G401 (cell line): ENCODE measurements at regions not wholly inside any gene's neighbourhood (a gene's known extent, or its start where the extent isn't known, plus 50 kb on each side); places are given as distances from the start of the nearest gene placed in this dataset.
"Not testable (repeated sequence)": the region's sequence is repeated elsewhere in the genome, so short reads cannot be mapped to it uniquely, and the experiment has no call there.

Source experiments
- DNase-seq: peaks from one replicate; pipeline ENCODE4 v3.0.0-alpha.2; 2015; ENCODE audit warnings: low spot score
- in situ Hi-C: cut with HindIII; loops from 2 replicates; pipeline ENCODE4 v1.10.0; 2016; ENCODE audit warnings: low sequenced_read_pairs, mixed read lengths

- no peak for DNase-seq
- in situ Hi-C loops: no loop called here
Observed at GRCh38 chr6:34646714-34647113, 49.9 kb downstream of the ILRUN start.

- DNase-seq: no peak
- in situ Hi-C loops: no loop called here
Observed at GRCh38 chr6:34645627-34646026, 50.9 kb downstream of the ILRUN start.

- in situ Hi-C loops: no loop called here
- DNase-seq: no peak
Observed at GRCh38 chr6:34644716-34645115, 51.9 kb downstream of the ILRUN start.

- in situ Hi-C loops: no loop called here
- no peak for DNase-seq
Observed at GRCh38 chr6:34642427-34642826, 54.1 kb downstream of the ILRUN start.

GRCh38 chr6:34640074-34640849, 56.3 kb downstream of the ILRUN start:
- DNase-seq, in situ Hi-C loops: not testable (repeated sequence)

- no peak for DNase-seq
- in situ Hi-C loops: no loop called here
Observed at GRCh38 chr6:34638834-34639736, 57.5 kb downstream of the ILRUN start.

GRCh38 chr6:34633785-34634184, 62.8 kb downstream of the ILRUN start:
- DNase-seq: no peak
- in situ Hi-C loops: no loop called here

- DNase-seq: no peak
- in situ Hi-C loops: no loop called here
Observed at GRCh38 chr6:34633256-34633655, 63.3 kb downstream of the ILRUN start.

GRCh38 chr6:34630040-34630439, 66.5 kb downstream of the ILRUN start:
- in situ Hi-C loops: no loop called here
- DNase-seq: no peak

- no peak for DNase-seq
- in situ Hi-C loops: no loop called here
Observed at GRCh38 chr6:34627296-34627695, 69.3 kb downstream of the ILRUN start.

- no peak for DNase-seq
- in situ Hi-C loops: loop anchor here (25.0 kb wide), 1 partner anchor 106 kb away; no protein-coding TSS in a partner anchor
Observed at GRCh38 chr6:34618430-34619182, 62.5 kb upstream of the SPDEF start.

GRCh38 chr6:34617231-34617630, 61.1 kb upstream of the SPDEF start:
- in situ Hi-C loops: loop anchor here (25.0 kb wide), 1 partner anchor 105 kb away; no protein-coding TSS in a partner anchor
- no peak for DNase-seq

GRCh38 chr6:34616227-34616585, 60.1 kb upstream of the SPDEF start:
- DNase-seq: no peak
- in situ Hi-C loops: loop anchor here (25.0 kb wide), 1 partner anchor 104 kb away; no protein-coding TSS in a partner anchor

GRCh38 chr6:34615574-34616226, 59.6 kb upstream of the SPDEF start:
- no peak for DNase-seq
- in situ Hi-C loops: loop anchor here (25.0 kb wide), 1 partner anchor 103 kb away; no protein-coding TSS in a partner anchor

GRCh38 chr6:34610819-34611477, 54.8 kb upstream of the SPDEF start:
- in situ Hi-C loops: loop anchor here (25.0 kb wide), 1 partner anchor 99 kb away; no protein-coding TSS in a partner anchor
- DNase-seq: no peak

GRCh38 chr6:34608321-34609091, 52.4 kb upstream of the SPDEF start:
- in situ Hi-C loops: loop anchor here (25.0 kb wide), 1 partner anchor 96 kb away; no protein-coding TSS in a partner anchor
- no peak for DNase-seq

GRCh38 chr6:34606477-34607265, 50.5 kb upstream of the SPDEF start:
- in situ Hi-C loops: loop anchor here (25.0 kb wide), 1 partner anchor 94 kb away; no protein-coding TSS in a partner anchor
- DNase-seq: no peak
